Mucosa of gallbladder (tissue), 1 donor: ENCODE measurements at regions not wholly inside any gene's neighbourhood (a gene's known extent, or its start where the extent isn't known, plus 50 kb on each side); places are given as distances from the start of the nearest gene placed in this dataset.

Experiments
- DNase-seq: peaks from one replicate; pipeline ENCODE4 v3.0.0-alpha.2; 2020; ENCODE audit warnings: low spot score
- donor health status: DM: no; HTN: no; CAD: no.

DNA sequence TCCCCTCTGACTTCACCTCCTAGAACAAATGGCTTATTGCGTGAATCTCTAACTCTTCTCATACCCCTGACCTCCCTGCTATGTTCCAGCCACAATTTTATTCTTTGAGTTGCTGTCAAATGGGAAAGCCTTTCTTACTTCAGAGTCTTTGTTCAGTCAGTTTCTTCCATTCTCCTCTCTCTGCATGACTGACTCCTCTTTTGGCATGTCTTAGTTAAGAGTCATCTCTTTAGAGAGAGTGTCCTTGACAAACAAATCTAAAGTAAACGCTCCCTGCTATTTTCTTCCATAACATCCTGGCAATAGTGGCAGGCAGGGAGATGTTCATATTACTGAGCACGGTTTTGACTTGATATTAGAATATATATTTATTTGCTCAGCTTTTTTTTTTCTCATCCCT, 170.7 kb upstream of the ERBB4 start:
- DNase-seq, result no peak

- DNase-seq, result no peak
Observed at GRCh38 chr2:212708355-212708754, 169.8 kb upstream of the ERBB4 start.

- no peak for DNase-seq
Observed at GRCh38 chr2:212695426-212695825, 156.8 kb upstream of the ERBB4 start.

DNA sequence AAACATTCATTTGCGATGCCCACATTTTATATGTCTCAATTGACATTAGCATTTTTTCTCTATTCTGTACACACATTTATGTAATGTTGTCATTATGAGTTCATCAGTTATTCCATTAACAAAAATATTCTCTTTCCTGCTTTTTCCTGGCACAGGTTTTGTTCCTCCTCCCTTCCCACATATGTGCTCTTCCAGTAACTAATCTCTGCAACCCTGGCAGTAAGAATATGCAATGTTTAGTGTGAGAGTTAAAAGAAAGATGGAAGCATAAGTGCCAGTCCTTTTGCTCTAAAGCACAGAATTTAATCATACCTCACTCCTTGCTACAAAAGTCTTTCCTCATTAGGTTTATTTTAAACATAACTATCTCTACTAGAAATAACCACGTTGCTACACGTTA, 155.8 kb upstream of the ERBB4 start:
- no peak for DNase-seq

DNA sequence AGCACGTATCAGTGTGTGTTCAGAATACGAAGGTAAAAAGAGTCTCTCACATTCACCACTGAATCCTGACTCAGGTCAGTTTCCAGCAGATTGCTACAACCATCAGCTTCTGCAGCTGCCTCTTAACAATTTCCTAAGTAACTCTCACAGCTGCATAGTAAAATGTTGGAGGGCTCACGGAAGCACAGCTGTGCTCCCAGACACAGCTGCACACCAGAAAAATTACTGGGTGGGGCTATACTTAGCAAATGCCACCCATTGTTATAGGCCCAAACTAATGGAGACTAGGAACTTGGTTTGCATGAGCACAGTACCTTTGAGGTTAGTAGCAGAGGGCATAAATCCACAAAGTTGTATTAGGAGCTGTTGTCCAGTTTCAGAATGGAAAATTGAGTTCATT, 153.9 kb upstream of the ERBB4 start:
- DNase-seq, result no peak

DNA sequence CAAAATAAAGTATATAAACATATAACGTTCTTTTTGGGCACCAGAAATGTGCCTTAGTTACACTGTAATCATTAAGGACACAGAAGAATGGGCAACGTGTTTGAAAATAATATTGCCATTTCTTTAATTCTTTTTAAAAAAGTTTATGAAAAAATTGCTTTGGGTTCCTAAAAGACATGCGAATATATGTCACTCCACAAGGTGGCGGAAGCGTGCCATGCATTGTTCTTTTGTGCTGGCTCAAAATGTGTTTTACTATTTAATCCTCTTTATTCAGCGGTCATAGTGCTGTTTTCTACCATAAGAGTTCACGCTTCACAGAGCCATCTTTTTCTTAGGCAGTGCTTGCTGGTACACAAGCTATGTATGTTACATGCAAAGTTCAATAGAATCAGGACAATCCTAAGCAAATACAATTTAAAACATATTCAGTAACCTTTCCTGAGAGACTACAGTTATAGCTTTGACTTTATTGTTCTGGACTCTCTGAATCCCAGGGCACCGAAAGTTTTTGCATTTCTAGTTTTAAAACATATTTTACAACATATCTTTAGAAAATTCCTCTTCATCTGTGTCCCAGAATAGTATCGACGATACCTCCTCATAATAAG, 147.8 kb upstream of the ERBB4 start:
- peak; percentile 53 for DNase-seq

DNA sequence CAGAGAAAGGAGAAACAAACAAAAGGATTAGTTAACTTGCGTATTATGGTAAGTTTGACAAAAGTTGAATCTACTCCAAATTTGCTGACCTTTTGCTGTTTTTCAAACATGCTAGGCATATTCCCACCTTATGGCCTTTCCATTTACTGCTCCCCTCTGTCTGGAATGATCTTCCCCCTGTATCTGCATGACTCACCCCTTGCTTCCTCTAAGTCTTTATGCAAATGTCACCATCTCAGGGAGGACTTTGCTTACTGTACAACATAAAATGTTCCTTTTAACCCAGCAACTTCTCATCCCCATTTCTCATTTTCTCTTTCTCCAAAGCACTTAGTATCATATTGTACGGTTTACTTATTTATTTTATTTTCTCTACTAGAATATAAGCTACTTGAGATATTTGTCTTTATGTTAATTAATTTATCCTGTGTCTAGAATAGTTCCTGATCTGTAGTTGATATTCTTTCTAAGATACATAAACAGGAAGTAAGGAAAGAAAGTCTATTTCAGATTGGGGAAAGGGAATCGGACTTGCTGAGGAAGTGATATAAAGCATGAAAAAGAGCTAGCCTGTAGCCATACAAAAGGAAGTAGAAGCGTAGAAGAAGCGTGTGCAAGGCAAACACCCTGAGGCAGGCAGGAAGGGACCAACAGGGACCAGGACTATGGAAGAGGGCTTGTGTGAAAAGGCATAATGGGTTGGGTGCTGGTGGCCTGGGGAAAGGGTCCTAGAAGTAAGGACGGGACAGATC, 144.9 kb upstream of the ERBB4 start:
- DNase-seq, result no peak

- no peak for DNase-seq
Observed at GRCh38 chr2:212682937-212683336, 144.3 kb upstream of the ERBB4 start.

DNA sequence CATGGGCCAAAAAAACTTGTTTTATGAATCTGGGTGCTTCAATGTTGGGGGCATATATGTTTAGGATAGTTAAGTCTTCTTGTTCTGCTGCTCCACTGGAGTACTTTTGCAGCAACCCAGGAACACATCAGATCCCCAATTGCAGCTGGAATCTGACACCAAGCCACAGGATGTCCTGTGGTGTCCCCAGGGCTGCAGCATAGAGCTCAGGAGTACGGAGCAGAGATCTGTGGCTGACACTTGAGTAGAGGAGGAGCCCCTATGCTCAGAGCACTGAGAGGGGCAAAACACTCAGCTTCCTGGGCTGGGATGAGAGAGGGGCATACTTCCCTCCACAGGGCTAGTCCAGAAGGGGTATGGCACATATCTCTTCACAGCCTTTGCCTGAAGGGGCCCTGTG, 138.9 kb upstream of the ERBB4 start:
- DNase-seq, result no peak

GRCh38 chr2:212672186-212672585, 133.6 kb upstream of the ERBB4 start:
- no peak for DNase-seq

DNA sequence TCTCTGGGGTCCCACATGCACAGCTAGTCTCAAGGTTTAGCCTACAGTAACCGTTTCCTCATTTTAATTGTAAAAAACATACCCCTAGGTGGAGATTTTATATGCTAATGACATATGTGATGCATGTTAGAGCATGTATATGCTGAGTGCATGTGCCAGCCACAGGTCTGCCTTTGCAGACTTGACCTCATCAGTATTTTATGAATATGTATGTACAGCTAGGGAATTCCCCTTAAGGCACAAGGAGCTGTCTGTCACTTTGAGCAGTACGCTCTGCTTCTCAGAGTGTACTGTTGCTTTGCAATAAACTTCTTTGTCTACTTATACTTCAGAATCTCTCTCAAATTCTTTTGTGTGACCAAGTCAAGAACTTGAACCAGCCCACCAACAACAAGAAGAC, 131.2 kb upstream of the ERBB4 start:
- no peak for DNase-seq

GRCh38 chr2:212667751-212668316, 129.2 kb upstream of the ERBB4 start:
- DNase-seq, result no peak

DNA sequence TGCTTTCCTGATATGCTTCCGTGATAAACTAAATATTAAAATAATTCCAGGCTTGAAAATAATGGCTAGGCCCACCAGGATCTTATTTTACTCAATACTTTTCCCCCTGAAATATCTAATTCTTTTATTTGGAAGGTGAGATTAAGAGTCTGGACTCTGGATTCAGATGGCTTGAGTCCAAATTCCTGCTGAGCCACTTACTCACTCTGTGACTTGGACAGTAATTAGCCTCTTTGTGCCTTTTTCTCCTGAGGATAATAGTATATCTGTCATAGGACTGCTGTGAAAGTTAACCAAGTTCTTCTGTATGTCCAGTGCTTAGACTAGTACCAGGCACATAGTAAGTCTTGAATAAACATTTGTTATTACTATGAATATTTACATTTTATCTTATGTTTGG, 127.3 kb upstream of the ERBB4 start:
- DNase-seq, result no peak

- DNase-seq, result no peak
Observed at GRCh38 chr2:212659441-212659840, 120.8 kb upstream of the ERBB4 start.

DNA sequence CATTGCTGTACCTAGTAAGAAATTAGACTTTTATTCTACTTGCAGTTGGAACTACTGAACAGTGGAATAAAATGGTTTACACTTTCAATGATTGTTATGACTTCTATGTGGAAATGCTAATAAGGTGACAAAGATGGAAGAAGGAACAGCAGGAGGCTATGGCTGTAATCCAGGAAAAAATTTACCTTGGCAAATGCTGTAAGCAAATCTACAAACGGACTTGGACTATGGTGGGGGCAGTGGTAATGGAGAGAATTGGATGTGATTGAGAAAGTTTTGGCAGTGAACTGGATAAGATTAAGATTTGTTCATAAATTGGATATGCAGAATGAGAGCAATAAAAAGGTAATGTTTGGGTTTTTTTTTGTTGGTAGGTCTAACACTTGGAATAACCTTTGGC, 111.0 kb upstream of the ERBB4 start:
- no peak for DNase-seq

- no peak for DNase-seq
Observed at GRCh38 chr2:212646698-212647366, 108.2 kb upstream of the ERBB4 start.

DNA sequence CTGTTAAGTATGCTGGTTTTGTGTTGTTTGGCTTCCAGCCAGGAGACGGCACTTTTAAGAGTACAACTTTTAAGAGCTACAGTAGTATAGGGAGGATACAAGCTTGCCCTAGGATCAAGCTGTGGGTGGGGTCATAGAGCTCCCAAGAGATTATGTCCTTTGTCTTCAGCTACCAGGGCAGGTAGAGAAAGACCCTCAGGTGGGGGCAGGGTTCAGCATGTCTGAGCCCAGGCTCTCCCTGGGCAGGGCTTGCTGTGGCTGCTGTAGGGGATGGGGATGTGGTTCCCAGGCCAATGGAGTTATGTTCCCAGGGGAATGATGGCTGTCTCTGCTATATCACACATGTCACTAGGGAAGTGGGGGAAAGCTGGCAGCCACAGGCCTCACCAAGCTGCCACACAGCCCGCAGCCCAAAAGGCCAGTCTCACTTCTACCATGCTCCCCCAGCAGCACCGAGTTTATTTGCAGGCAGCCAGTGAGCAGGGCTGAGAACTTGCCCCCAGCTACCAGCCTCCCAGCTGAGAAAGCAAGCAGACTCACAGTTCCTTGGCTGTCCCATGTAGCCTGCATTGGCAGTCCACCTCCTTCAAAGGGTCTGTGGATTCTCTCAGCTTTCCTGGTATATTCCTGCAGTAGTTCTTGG, 105.7 kb upstream of the ERBB4 start:
- no peak for DNase-seq

DNA sequence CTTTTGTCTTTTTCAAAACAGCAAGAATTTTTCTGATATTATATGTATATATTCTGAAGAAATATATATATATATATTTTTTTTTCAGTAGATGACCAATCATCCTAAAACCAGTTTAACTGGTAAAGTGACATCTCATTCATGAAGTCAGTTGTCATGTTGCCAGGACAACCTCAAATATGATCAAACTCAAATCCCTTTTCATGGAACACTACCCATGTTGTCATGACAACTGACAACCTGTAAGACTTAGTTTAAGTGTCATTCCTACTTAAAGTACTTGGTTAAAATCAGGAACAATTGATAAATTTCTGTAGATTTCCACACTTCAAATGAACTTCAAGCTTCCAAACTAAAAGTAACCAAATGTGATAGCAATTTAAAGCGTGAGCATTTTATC, 101.8 kb upstream of the ERBB4 start:
- no peak for DNase-seq

- no peak for DNase-seq
Observed at GRCh38 chr2:212638694-212639093, 100.1 kb upstream of the ERBB4 start.

DNA sequence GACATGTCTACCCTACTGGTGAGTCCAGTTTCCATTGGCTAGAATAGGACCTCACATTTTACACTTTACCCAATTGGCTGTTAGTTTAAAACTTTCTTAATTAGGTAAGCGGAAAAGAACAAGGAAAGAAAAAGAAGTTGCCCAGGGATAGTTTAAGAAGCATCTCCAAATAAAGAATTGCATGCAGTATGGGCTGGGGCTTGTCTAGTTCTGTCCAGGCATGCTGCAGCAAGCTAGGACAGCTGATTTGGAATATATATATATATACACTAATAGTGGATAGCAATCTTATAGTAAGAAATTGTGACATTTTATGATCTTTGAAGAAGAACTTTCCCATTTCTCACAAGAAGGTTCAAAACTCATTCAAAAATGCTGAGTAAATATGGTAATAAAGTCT, 90.0 kb upstream of the ERBB4 start:
- no peak for DNase-seq

GRCh38 chr2:212626371-212626918, 87.8 kb upstream of the ERBB4 start:
- DNase-seq, result no peak

- DNase-seq, result no peak
Observed at GRCh38 chr2:212619954-212620353, 81.4 kb upstream of the ERBB4 start.
